GM12873 (cell line): ENCODE measurements at regions not wholly inside any gene's neighbourhood (a gene's known extent, or its start where the extent isn't known, plus 50 kb on each side); places are given as distances from the start of the nearest gene placed in this dataset.

Experiments used
- CTCF ChIP-seq: IDR thresholded peaks from 2 replicates; pipeline ENCODE4 v1.5.1; 2012; ENCODE audit warnings: low read depth, mild to moderate bottlenecking, moderate library complexity, low read length, control low read depth; ENCODE audit not compliant: insufficient read depth; ENCODE audit errors: missing control alignments

GRCh38 chr10:118108194-118109026 is 61.7 kb upstream of the RAB11FIP2 start:
- no peak for TF ChIP-seq CTCF

GRCh38 chr10:118107541-118107940 is 60.8 kb upstream of the RAB11FIP2 start:
- TF ChIP-seq CTCF: no peak

DNA sequence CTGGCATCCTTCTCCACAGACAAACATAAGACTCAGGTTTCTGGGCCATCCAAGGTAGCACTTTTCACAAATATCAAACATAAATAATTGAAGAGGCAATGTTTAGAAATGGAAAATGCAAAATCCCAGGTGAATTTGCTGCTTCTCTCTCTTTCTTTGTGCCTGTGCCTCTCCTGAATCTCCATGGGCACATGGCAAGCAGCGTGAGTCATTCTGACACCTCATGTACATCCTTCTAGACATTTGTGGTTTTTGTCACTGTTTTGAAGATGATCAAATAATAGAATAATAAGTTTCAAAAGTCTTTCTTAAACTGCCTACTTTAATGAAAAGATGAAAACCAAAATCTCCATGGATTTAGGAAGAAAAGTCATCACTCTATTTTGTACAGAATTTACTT is 60.3 kb upstream of the RAB11FIP2 start:
- TF ChIP-seq CTCF: no peak

- TF ChIP-seq CTCF: peak; percentile 48
These were observed 59.7 kb upstream of the RAB11FIP2 start for GRCh38 chr10:118106426-118106825.

DNA sequence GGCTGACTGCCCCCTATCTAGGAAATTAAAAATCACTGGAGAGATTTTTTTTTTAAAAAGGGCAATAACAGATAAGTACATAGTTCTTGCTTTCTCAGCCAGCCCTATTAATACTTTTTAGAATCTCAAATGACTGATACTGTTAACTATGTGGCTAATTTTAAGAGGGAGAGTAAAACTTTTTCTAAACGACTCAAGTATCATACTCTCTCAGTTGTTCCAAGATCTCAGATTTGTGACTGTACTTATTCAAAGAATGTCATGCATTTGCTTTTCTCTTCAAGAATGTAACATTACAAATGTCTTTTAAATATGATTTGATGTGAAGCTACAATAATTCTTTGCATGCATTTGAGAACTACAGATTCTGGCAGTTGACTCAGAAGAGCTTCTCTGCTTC is 55.4 kb upstream of the RAB11FIP2 start:
- no peak for TF ChIP-seq CTCF

- TF ChIP-seq CTCF: no peak
These were observed 54.8 kb upstream of the RAB11FIP2 start for GRCh38 chr10:118101501-118101900.
